Natural killer cell (primary cell): ENCODE measurements at regions not wholly inside any gene's neighbourhood (a gene's known extent, or its start where the extent isn't known, plus 50 kb on each side); places are given as distances from the start of the nearest gene placed in this dataset.

ENCODE experiments used
- ATAC-seq, 3 donors: fragments of 150-1000 bp in 2 of 3; fragments of 200-7000 bp in 1 of 3; cut with Tn5 transposase; 1 replicate in 1 of 3; 2 replicates in 2 of 3; pipeline ENCODE4 v1.10.0; 2021; ENCODE audit warnings: mild to moderate bottlenecking in 2 of 3, moderate library complexity in 2 of 3
- DNase-seq, 2 donors: peaks; one replicate each; pipeline versions ENCODE4 v3.0.0 to v3.0.0-alpha.2; 2013 to 2021; ENCODE audit warnings: mixed read lengths in 1 of 2
- H3K27ac ChIP-seq: one replicate; pipeline ENCODE4 v1.5.1; 2013; ENCODE audit warnings: mild to moderate bottlenecking, low read length
- H3K27me3 ChIP-seq: one replicate; pipeline ENCODE4 v1.6.1; 2013; ENCODE audit warnings: low read length; ENCODE audit not compliant: control insufficient read depth, insufficient read depth
- H3K36me3 ChIP-seq: one replicate; pipeline ENCODE4 v1.6.1; 2013; ENCODE audit warnings: low read length; ENCODE audit not compliant: control insufficient read depth, insufficient read depth
- H3K4me1 ChIP-seq: one replicate; pipeline ENCODE4 v1.6.1; 2013; ENCODE audit warnings: low read length; ENCODE audit not compliant: control insufficient read depth, insufficient read depth
- H3K4me3 ChIP-seq: one replicate; pipeline ENCODE4 v1.5.1; 2013; ENCODE audit warnings: low read length
- H3K9me3 ChIP-seq: one replicate; pipeline ENCODE4 v1.6.1; 2013; ENCODE audit warnings: low read length; ENCODE audit not compliant: control insufficient read depth, insufficient read depth
- H3K27ac Mint-ChIP-seq, 2 donors: one replicate each; pipeline ENCODE4 v1.8.0; 2022; ENCODE audit warnings: mild to moderate bottlenecking in 2 of 2, mixed read lengths in 2 of 2, moderate library complexity in 1 of 2
- H3K27me3 Mint-ChIP-seq, 2 donors: one replicate each; pipeline ENCODE4 v1.8.0; 2022; ENCODE audit warnings: low read depth in 2 of 2, mixed read lengths in 2 of 2
- H3K36me3 Mint-ChIP-seq: one replicate; pipeline ENCODE4 v1.8.0; 2022; ENCODE audit warnings: mixed read lengths
- H3K4me1 Mint-ChIP-seq, 2 donors: one replicate each; pipeline ENCODE4 v1.8.0; 2022; ENCODE audit warnings: mixed read lengths in 2 of 2
- H3K4me3 Mint-ChIP-seq: one replicate; pipeline ENCODE4 v1.8.0; 2022; ENCODE audit warnings: mild to moderate bottlenecking, moderate library complexity, mixed read lengths
- H3K9me3 Mint-ChIP-seq, 2 donors: one replicate each; pipeline ENCODE4 v1.8.0; 2022; ENCODE audit warnings: mixed read lengths in 2 of 2
- WGBS: methylation state at CpG from one replicate; pipeline ENCODE4 v1.1.7; 2013; ENCODE audit warnings: missing lambda C conversion rate; ENCODE audit not compliant: insufficient coverage; 5-methylcytosine and 5-hydroxymethylcytosine counted together
- intact Hi-C: fragments of 100-400 bp; cut with micrococcal nuclease; formaldehyde crosslinking; loops from one replicate; pipeline ENCODE4 v1.14.2; 2022
- TF ChIP-seq, protein P1 (sequence below): fragments of 200-600 bp; IDR thresholded peaks from one replicate; pipeline ENCODE4 v1.8.0; 2022; ENCODE audit warnings: antibody characterized with exemption

DNA sequence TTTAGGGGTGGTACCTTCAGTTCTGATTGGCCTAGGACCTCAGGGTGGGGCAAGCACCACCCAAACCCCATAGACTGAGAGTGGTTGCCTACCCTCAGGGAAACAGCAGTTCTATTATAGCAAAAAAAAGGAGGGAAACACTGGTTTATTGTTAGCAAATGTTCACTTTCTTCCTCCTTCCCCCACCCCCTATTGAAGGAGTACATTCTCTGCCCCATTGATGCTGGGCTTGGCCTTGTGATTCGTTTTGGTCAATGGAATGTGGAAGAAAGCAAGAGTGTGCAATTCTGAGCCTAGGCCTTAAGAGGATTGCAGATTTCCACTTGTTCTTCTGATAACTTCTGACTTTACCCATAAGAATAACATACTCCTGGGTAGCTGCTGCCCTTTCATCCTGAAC, 255.8 kb downstream of the NFATC2 start:
- Mint-ChIP-seq H3K27ac (no peak overlapping the region), H3K4me1 (no peaks in the 10 kb centered on the region), H3K9me3 (no peaks in the 10 kb centered on the region), H3K36me3 (no peaks in the 10 kb centered on the region), H3K4me3 (no peak overlapping the region), H3K27me3 (peaks cover 3 to 7% of the 10 kb centered on the region in 2 donors)
- Histone ChIP-seq H3K4me3 (no peak overlapping the region), H3K9me3 (no peaks in the 10 kb centered on the region), H3K36me3 (no peaks in the 10 kb centered on the region), H3K4me1 (no peaks in the 10 kb centered on the region), H3K27ac (no peak overlapping the region), H3K27me3 (no peaks in the 10 kb centered on the region)
- intact Hi-C loops, result no loop called here
- no peak for DNase-seq
- TF ChIP-seq, protein P1, sequence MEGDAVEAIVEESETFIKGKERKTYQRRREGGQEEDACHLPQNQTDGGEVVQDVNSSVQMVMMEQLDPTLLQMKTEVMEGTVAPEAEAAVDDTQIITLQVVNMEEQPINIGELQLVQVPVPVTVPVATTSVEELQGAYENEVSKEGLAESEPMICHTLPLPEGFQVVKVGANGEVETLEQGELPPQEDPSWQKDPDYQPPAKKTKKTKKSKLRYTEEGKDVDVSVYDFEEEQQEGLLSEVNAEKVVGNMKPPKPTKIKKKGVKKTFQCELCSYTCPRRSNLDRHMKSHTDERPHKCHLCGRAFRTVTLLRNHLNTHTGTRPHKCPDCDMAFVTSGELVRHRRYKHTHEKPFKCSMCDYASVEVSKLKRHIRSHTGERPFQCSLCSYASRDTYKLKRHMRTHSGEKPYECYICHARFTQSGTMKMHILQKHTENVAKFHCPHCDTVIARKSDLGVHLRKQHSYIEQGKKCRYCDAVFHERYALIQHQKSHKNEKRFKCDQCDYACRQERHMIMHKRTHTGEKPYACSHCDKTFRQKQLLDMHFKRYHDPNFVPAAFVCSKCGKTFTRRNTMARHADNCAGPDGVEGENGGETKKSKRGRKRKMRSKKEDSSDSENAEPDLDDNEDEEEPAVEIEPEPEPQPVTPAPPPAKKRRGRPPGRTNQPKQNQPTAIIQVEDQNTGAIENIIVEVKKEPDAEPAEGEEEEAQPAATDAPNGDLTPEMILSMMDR, result no peak
- ATAC-seq, result no peak
- WGBS, result 83% methylated on average over 1 of the region's 1 CpG

DNA sequence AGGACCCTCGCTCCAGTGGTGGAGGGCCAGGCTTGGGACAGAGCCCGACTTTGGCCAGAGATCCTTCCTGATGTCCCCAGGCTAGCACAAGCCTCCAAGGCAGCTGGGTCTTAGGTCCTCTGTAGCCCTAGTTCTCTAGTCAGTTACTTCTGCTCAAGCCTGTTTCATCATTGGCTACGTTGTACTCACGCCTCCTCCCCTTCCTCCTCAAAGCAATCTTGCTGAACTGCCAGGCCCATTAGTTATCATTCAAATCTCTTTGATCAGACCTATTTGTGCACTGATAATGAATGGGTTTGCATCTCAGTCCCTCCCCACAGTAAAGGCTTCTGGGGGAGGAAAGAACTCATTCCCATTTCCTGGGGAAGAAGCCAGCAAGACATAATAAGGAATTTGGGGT, 256.8 kb downstream of the NFATC2 start:
- H3K4me3 Mint-ChIP-seq, result no peak overlapping the region
- no peaks in the 10 kb centered on the region for H3K36me3 Mint-ChIP-seq
- DNase-seq (no peak), ATAC-seq (no peak)
- H3K9me3 ChIP-seq, result no peaks in the 10 kb centered on the region
- H3K27ac Mint-ChIP-seq, result no peak overlapping the region
- 83% methylated on average over 4 of the region's 4 CpGs for WGBS
- no peak overlapping the region for H3K4me3 ChIP-seq
- H3K9me3 Mint-ChIP-seq, result no peaks in the 10 kb centered on the region
- TF ChIP-seq, protein P1, result no peak
- no peaks in the 10 kb centered on the region for H3K4me1 Mint-ChIP-seq
- no peaks in the 10 kb centered on the region for H3K27me3 ChIP-seq
- intact Hi-C loops, result no loop called here
- peaks cover 5 to 7% of the 10 kb centered on the region in 2 donors for H3K27me3 Mint-ChIP-seq
- H3K27ac ChIP-seq, result no peak overlapping the region
- H3K4me1 ChIP-seq, result no peaks in the 10 kb centered on the region
- no peaks in the 10 kb centered on the region for H3K36me3 ChIP-seq

DNA sequence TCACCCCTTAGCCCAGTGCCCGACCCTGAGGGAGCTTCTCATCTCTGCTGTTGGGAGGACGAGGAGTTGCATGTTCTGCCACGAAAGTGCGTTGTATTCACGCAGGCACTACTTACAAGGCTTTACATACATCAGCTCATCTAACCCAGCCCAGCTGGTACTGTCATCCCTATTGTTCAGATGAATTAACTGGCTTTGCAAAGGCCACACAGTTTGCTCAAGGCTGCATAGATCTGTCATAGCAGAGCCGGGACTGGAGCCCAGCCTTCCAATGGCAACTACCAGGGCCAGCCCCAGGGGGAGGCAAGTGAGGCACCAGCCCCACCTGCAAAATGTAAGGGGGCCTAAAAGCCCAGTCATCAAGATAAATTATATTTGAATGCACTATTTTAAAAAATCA, 257.6 kb downstream of the NFATC2 start:
- Histone ChIP-seq H3K36me3 (no peaks in the 10 kb centered on the region), H3K27me3 (no peaks in the 10 kb centered on the region), H3K4me3 (no peak overlapping the region), H3K4me1 (no peaks in the 10 kb centered on the region), H3K27ac (no peak overlapping the region), H3K9me3 (no peaks in the 10 kb centered on the region)
- DNase-seq, result no peak
- TF ChIP-seq, protein P1, result no peak
- no peaks in the 10 kb centered on the region for H3K4me1 Mint-ChIP-seq
- no peaks in the 10 kb centered on the region for H3K36me3 Mint-ChIP-seq
- ATAC-seq, result no peak
- WGBS, result 94% methylated on average over 6 of the region's 6 CpGs
- no peak overlapping the region for H3K4me3 Mint-ChIP-seq
- H3K27me3 Mint-ChIP-seq, result peaks cover 6 to 7% of the 10 kb centered on the region in 2 donors
- intact Hi-C loops, result no loop called here
- H3K9me3 Mint-ChIP-seq, result no peaks in the 10 kb centered on the region
- H3K27ac Mint-ChIP-seq, result no peak overlapping the region

DNA sequence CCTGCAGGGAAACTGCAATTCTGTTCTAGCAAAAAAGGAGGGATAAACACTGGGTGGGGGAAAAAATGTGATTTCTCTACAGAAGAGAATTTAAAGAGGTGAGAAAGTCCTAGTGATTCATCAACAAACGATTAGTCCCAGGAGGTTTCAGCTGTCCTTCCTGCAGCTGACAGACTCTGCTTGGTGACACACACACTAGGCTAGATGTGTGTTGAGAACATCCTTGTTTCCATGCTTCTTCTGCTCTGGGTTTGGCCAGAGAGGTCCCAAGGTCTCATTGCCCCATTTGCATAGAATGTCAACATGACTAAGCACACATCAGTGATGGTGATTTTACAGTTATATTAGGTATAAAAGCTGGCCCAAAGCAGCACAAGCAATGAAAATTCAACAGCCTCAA, 258.3 kb downstream of the NFATC2 start:
- ATAC-seq (no peak), DNase-seq (no peak)
- intact Hi-C loops, result no loop called here
- H3K27ac Mint-ChIP-seq, result no peak overlapping the region
- 70% methylated on average over 1 of the region's 1 CpG for WGBS
- TF ChIP-seq, protein P1, result no peak
- peaks cover 8 to 10% of the 10 kb centered on the region in 2 donors for H3K27me3 Mint-ChIP-seq
- Histone ChIP-seq H3K36me3 (no peaks in the 10 kb centered on the region), H3K27ac (no peak overlapping the region), H3K9me3 (no peaks in the 10 kb centered on the region), H3K4me1 (no peaks in the 10 kb centered on the region), H3K4me3 (no peak overlapping the region), H3K27me3 (no peaks in the 10 kb centered on the region)
- no peaks in the 10 kb centered on the region for H3K36me3 Mint-ChIP-seq
- no peaks in the 10 kb centered on the region for H3K4me1 Mint-ChIP-seq
- no peak overlapping the region for H3K4me3 Mint-ChIP-seq
- H3K9me3 Mint-ChIP-seq, result no peaks in the 10 kb centered on the region
